Thyroid gland (tissue), 4 donors: ENCODE measurements at regions not wholly inside any gene's neighbourhood (a gene's known extent, or its start where the extent isn't known, plus 50 kb on each side); places are given as distances from the start of the nearest gene placed in this dataset.

ENCODE experiments used
- CTCF ChIP-seq, 6 experiments: fragments of 200-600 bp in 3 of 6; fragments of 450-650 bp in 3 of 6; sonication (generic) in 3 of 6; IDR thresholded peaks; one replicate each; pipeline ENCODE4 v1.5.1; 2016 to 2019; ENCODE audit warnings: antibody characterized with exemption in 6 of 6, mild to moderate bottlenecking in 2 of 6, inconsistent platforms in 1 of 6, moderate library complexity in 1 of 6
- POLR2A ChIP-seq, 2 donors: fragments of 450-650 bp; IDR thresholded peaks; one replicate each; pipeline ENCODE4 v1.6.1; 2017; ENCODE audit warnings: antibody characterized with exemption in 2 of 2, mild to moderate bottlenecking in 2 of 2, moderate library complexity in 1 of 2

GRCh38 chr6:168960551-168961263 is 292.9 kb downstream of the THBS2 start:
- TF ChIP-seq POLR2A (IDR thresholded peaks at IDR 0.05) (no peak), CTCF (IDR thresholded peaks at IDR 0.05) (no peak)
